HEK293T (cell line): ENCODE measurements at regions not wholly inside any gene's neighbourhood (a gene's known extent, or its start where the extent isn't known, plus 50 kb on each side); places are given as distances from the start of the nearest gene placed in this dataset.

Experiments
- CTCF ChIA-PET: fragments of 350-600 bp; formaldehyde crosslinking; extraction: SDS; loops from one replicate; lab custom pipeline; 2021; ENCODE audit warnings: antibody characterized with exemption, inconsistent platforms; lab: Yijun Ruan, JAX
- POLR2A ChIA-PET: fragments of 350-600 bp; formaldehyde crosslinking; extraction: SDS; loops from one replicate; lab custom pipeline; 2020; ENCODE audit warnings: antibody characterized with exemption, inconsistent platforms; lab: Yijun Ruan, JAX
- DNase-seq: peaks from one replicate; pipeline ENCODE4 v3.0.0; 2012; ENCODE audit warnings: mixed read lengths; ENCODE audit errors: extremely low spot score
- ARNT ChIP-seq: fragments of 450-650 bp; IDR thresholded peaks from 2 replicates; pipeline ENCODE4 v1.6.1; 2017; ENCODE audit warnings: mild to moderate bottlenecking
- BHLHE40 ChIP-seq: fragments of 450-650 bp; IDR thresholded peaks from 2 replicates; pipeline ENCODE4 v1.6.1; 2016; ENCODE audit warnings: mild to moderate bottlenecking, moderate library complexity, borderline replicate concordance
- CTBP1 ChIP-seq: fragments of 450-650 bp; IDR thresholded peaks from 2 replicates; pipeline ENCODE4 v1.6.1; 2016; ENCODE audit warnings: borderline replicate concordance
- ELF4 ChIP-seq: fragments of 450-650 bp; IDR thresholded peaks from 2 replicates; pipeline ENCODE4 v1.6.1; 2017; ENCODE audit warnings: antibody characterized with exemption
- FOXA1 ChIP-seq: fragments of 450-650 bp; IDR thresholded peaks from 2 replicates; pipeline ENCODE4 v1.6.1; 2016; ENCODE audit warnings: mild to moderate bottlenecking
- FOXK2 ChIP-seq: fragments of 450-650 bp; IDR thresholded peaks from 2 replicates; pipeline ENCODE4 v1.6.1; 2016; ENCODE audit warnings: mild to moderate bottlenecking
- FOXM1 ChIP-seq: fragments of 450-650 bp; IDR thresholded peaks from 2 replicates; pipeline ENCODE4 v1.6.1; 2017; ENCODE audit warnings: mild to moderate bottlenecking, borderline replicate concordance
- HDGF ChIP-seq: fragments of 450-650 bp; IDR thresholded peaks from 2 replicates; pipeline ENCODE4 v1.6.1; 2017; ENCODE audit warnings: antibody characterized with exemption, borderline replicate concordance
- L3MBTL2 ChIP-seq: fragments of 450-650 bp; conservative IDR thresholded peaks from 2 replicates; pipeline ENCODE4 v1.6.1; 2016; ENCODE audit warnings: mild to moderate bottlenecking
- LEF1 ChIP-seq: fragments of 450-650 bp; IDR thresholded peaks from 2 replicates; pipeline ENCODE4 v1.6.1; 2017; ENCODE audit warnings: mild to moderate bottlenecking, borderline replicate concordance
- NFRKB ChIP-seq: fragments of 450-650 bp; IDR thresholded peaks from 2 replicates; pipeline ENCODE4 v1.6.1; 2016; ENCODE audit warnings: mild to moderate bottlenecking, moderate library complexity
- PKNOX1 ChIP-seq: fragments of 450-650 bp; IDR thresholded peaks from 2 replicates; pipeline ENCODE4 v1.6.1; 2016
- SP1 ChIP-seq: fragments of 450-650 bp; IDR thresholded peaks from 2 replicates; pipeline ENCODE4 v1.6.1; 2017
- SUZ12 ChIP-seq: fragments of 450-650 bp; IDR thresholded peaks from 2 replicates; pipeline ENCODE4 v1.6.1; 2016; ENCODE audit warnings: mild to moderate bottlenecking
- TARDBP ChIP-seq: fragments of 450-650 bp; IDR thresholded peaks from 2 replicates; pipeline ENCODE4 v1.6.1; 2016
- ZNF384 ChIP-seq: fragments of 450-650 bp; IDR thresholded peaks from 2 replicates; pipeline ENCODE4 v1.6.1; 2016

GRCh38 chr18:25805939-25806338, 284.5 kb downstream of the SS18 start:
- POLR2A ChIA-PET: no interaction called here
- DNase-seq: no peak
- TF ChIP-seq ARNT (no peak), ZNF384 (peak; percentile 38; the same call in 1 of the 2 replicates)
- CTCF ChIA-PET: no interaction called here

- TF ChIP-seq HDGF: no peak
- TF ChIP-seq ZNF384: no peak
- no peak for TF ChIP-seq FOXA1
- TF ChIP-seq LEF1: no peak
- no peak for TF ChIP-seq BHLHE40
- TF ChIP-seq PKNOX1: no peak
- ChIA-PET CTCF (no interaction called here), POLR2A (no interaction called here)
- no peak for DNase-seq
Measured at GRCh38 chr18:25805323-25805722, 285.1 kb downstream of the SS18 start.

- TF ChIP-seq LEF1: no peak
- no peak for TF ChIP-seq FOXK2
- TF ChIP-seq SP1: no peak
- no peak for TF ChIP-seq ARNT
- TF ChIP-seq PKNOX1: no peak
- DNase-seq: no peak
- CTCF ChIA-PET: interaction anchor here (0.6 kb wide), 1 partner anchor 508 kb away, joined by 3 read pairs; no protein-coding TSS in a partner anchor
- POLR2A ChIA-PET: no interaction called here
Measured at GRCh38 chr18:25799231-25799630, 291.2 kb downstream of the SS18 start.

- ChIA-PET CTCF (no interaction called here), POLR2A (no interaction called here)
- no peak for TF ChIP-seq ZNF384
- no peak for TF ChIP-seq ARNT
- TF ChIP-seq PKNOX1: no peak
- no peak for TF ChIP-seq TARDBP
- TF ChIP-seq SP1: no peak
- no peak for DNase-seq
Measured at GRCh38 chr18:25798046-25798445, 292.4 kb downstream of the SS18 start.

- DNase-seq: no peak
- ChIA-PET CTCF (no interaction called here), POLR2A (no interaction called here)
- TF ChIP-seq PKNOX1 (no peak), SUZ12 (no peak)
Measured at GRCh38 chr18:25795213-25795612, 295.2 kb downstream of the SS18 start.

- ChIA-PET POLR2A (no interaction called here), CTCF (no interaction called here)
- no peak for TF ChIP-seq SP1
- TF ChIP-seq L3MBTL2: no peak
- no peak for TF ChIP-seq CTBP1
- no peak for TF ChIP-seq BHLHE40
- TF ChIP-seq FOXA1: no peak
- no peak for TF ChIP-seq NFRKB
- no peak for TF ChIP-seq FOXK2
- TF ChIP-seq ZNF384: no peak
- TF ChIP-seq ELF4: no peak
- no peak for TF ChIP-seq TARDBP
- TF ChIP-seq PKNOX1: no peak
- TF ChIP-seq LEF1: no peak
- TF ChIP-seq SUZ12: no peak
- no peak for TF ChIP-seq FOXM1
- no peak for TF ChIP-seq ARNT
- TF ChIP-seq HDGF: no peak
- DNase-seq: no peak
Measured at GRCh38 chr18:25787276-25787675, 303.1 kb downstream of the SS18 start.

- no peak for DNase-seq
- ChIA-PET POLR2A (no interaction called here), CTCF (no interaction called here)
- TF ChIP-seq ELF4 (no peak), FOXK2 (no peak), L3MBTL2 (no peak), SP1 (no peak), PKNOX1 (no peak)
Measured at GRCh38 chr18:25786758-25787157, 303.7 kb downstream of the SS18 start.
